ENCODE measurements at regions not wholly inside any gene's neighbourhood (a gene's known extent, or its start where the extent isn't known, plus 50 kb on each side); places are given as distances from the start of the nearest gene placed in this dataset.

DNA sequence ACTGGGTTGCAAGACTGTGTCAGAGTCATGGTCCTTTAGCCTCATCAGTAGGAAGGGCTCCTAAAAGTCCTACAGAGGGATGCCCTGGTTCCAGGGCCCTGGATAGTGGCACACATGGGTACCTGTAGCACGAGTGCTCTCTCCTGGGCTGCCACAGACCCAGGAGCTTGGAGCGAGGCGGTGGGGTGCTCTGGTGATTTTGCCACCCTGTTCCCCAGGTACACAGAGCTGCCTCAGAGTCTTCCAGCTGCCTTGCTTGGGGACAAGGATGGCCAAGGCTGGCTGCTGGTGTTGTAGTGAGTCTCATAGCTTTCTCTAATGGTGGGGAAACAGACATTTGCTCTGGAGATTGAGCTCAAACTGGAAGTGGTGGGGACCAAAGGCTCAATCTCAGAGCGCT, 53.9 kb upstream of the OLFM4 start:
- TF ChIP-seq, protein P1, sequence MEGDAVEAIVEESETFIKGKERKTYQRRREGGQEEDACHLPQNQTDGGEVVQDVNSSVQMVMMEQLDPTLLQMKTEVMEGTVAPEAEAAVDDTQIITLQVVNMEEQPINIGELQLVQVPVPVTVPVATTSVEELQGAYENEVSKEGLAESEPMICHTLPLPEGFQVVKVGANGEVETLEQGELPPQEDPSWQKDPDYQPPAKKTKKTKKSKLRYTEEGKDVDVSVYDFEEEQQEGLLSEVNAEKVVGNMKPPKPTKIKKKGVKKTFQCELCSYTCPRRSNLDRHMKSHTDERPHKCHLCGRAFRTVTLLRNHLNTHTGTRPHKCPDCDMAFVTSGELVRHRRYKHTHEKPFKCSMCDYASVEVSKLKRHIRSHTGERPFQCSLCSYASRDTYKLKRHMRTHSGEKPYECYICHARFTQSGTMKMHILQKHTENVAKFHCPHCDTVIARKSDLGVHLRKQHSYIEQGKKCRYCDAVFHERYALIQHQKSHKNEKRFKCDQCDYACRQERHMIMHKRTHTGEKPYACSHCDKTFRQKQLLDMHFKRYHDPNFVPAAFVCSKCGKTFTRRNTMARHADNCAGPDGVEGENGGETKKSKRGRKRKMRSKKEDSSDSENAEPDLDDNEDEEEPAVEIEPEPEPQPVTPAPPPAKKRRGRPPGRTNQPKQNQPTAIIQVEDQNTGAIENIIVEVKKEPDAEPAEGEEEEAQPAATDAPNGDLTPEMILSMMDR (IDR thresholded peaks at IDR 0.05): no peak
- no peak for TF ChIP-seq POLR2A (IDR thresholded peaks at IDR 0.05)
